PC-3 (cell line): ENCODE measurements at regions not wholly inside any gene's neighbourhood (a gene's known extent, or its start where the extent isn't known, plus 50 kb on each side); places are given as distances from the start of the nearest gene placed in this dataset.

Experiments used
- ATAC-seq: fragments of 200-7000 bp; cut with Tn5 transposase; 2 replicates; pipeline ENCODE4 v1.9.1; 2020; ENCODE audit warnings: mild to moderate bottlenecking, moderate library complexity
- BruUV-seq: library from RNA; stranded (reverse); fragments of 400-500 nt; replicated peaks from 2 replicates; lab custom pipeline; 2021; lab: Mats Ljungman, UMichigan
- CTCF ChIA-PET: fragments of 300-600 bp; sonication (Branson Sonifier 250); formaldehyde crosslinking; loops from one replicate; lab custom pipeline; 2022; ENCODE audit warnings: antibody characterized with exemption; lab: Charles Lee
- POLR2A ChIA-PET: fragments of 300-600 bp; sonication (Branson Sonifier 250); formaldehyde crosslinking; loops from one replicate; lab custom pipeline; 2022; ENCODE audit warnings: antibody characterized with exemption; ENCODE audit not compliant: unreplicated experiment; lab: Charles Lee
- DNase-seq: peaks from one replicate; pipeline ENCODE4 v3.0.0-alpha.2; 2015
- H2AFZ ChIP-seq: fragments of 300-600 bp; sonication (generic); 2 replicates; pipeline ENCODE4 v1.6.0; 2016; ENCODE audit warnings: antibody characterized with exemption, low read length
- H3F3A ChIP-seq: fragments of 300-600 bp; sonication (generic); one replicate; pipeline ENCODE4 v1.6.0; 2017; ENCODE audit warnings: antibody characterized with exemption, low read length, control low read depth, mild to moderate bottlenecking; ENCODE audit not compliant: unreplicated experiment
- H3K27ac ChIP-seq: fragments of 300-600 bp; sonication (generic); 2 replicates; pipeline ENCODE4 v1.5.1; 2016; ENCODE audit warnings: mild to moderate bottlenecking, low read length
- H3K27me3 ChIP-seq: fragments of 300-600 bp; sonication (generic); 2 replicates; pipeline ENCODE4 v1.6.1; 2016; ENCODE audit warnings: low read length, mixed read lengths
- H3K36me3 ChIP-seq: fragments of 300-600 bp; sonication (generic); 2 replicates; pipeline ENCODE4 v1.6.1; 2016; ENCODE audit warnings: low read depth, mixed run types, low read length, mixed read lengths
- H3K4me1 ChIP-seq: fragments of 300-600 bp; sonication (generic); 2 replicates; pipeline ENCODE4 v1.5.1; 2016; ENCODE audit warnings: low read length; ENCODE audit not compliant: insufficient read depth
- H3K4me2 ChIP-seq: fragments of 300-600 bp; sonication (generic); 2 replicates; pipeline ENCODE4 v1.6.0; 2016; ENCODE audit warnings: low read length
- H3K4me3 ChIP-seq: fragments of 300-600 bp; sonication (generic); 2 replicates; pipeline ENCODE4 v1.5.1; 2016; ENCODE audit warnings: mild to moderate bottlenecking, low read length, mixed read lengths
- H3K79me2 ChIP-seq: fragments of 300-600 bp; sonication (generic); 2 replicates; pipeline ENCODE4 v1.6.1; 2017; ENCODE audit warnings: low read length, mixed read lengths
- H3K9ac ChIP-seq: fragments of 300-600 bp; sonication (generic); 2 replicates; pipeline ENCODE4 v1.6.0; 2016; ENCODE audit warnings: mild to moderate bottlenecking, low read length
- H3K9me2 ChIP-seq: fragments of 300-600 bp; sonication (generic); replicated peaks from 2 replicates; pipeline ENCODE4 v1.6.1; 2016; ENCODE audit warnings: mixed run types, low read length, mixed read lengths
- H3K9me3 ChIP-seq: fragments of 300-600 bp; sonication (generic); 2 replicates; pipeline ENCODE4 v1.6.1; 2016; ENCODE audit warnings: low read length, mixed read lengths
- H4K20me1 ChIP-seq: fragments of 300-600 bp; sonication (generic); 2 replicates; pipeline ENCODE4 v1.6.1; 2016; ENCODE audit warnings: low read length, mixed read lengths
- EZH2 ChIP-seq: fragments of 300-600 bp; sonication (generic); IDR thresholded peaks from one replicate; pipeline ENCODE4 v1.6.1; 2017; ENCODE audit warnings: antibody characterized with exemption, mild to moderate bottlenecking, low read length; ENCODE audit not compliant: unreplicated experiment
- EZH2phosphoT487 ChIP-seq: fragments of 300-600 bp; sonication (generic); IDR thresholded peaks from 2 replicates; pipeline ENCODE4 v1.6.1; 2018; ENCODE audit warnings: mild to moderate bottlenecking, antibody characterized with exemption, low read length, borderline replicate concordance
- intact Hi-C: fragments of 100-400 bp; cut with micrococcal nuclease; formaldehyde crosslinking; loops from 2 replicates; pipeline ENCODE4 v1.9.0; 2023
- TF ChIP-seq, protein P1 (sequence below): fragments of 300-600 bp; sonication (generic); conservative IDR thresholded peaks from 2 replicates; pipeline ENCODE4 v1.5.1; 2017; ENCODE audit warnings: antibody characterized with exemption, low read depth, mild to moderate bottlenecking, low read length

DNA sequence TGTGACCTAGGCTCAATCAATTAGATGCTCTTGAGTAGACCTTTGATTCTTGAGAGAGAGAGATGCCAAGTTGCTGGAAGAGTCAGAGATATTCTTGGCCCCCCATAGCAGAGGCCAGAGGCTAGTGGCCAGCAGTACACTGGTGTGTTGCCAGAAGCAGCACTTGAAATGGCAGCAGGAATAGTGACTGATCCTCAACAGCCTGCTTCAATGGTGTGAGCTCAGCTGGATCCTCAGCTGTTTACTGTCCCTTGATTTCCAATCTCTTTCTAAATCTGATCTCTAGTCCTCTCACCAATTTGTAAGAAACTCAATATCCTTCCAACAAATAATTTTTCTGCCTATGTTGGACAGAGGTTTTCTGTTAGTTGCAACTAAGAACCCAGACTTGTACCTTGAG, 170.3 kb upstream of the CCDC54 start:
- ATAC-seq (no peak), DNase-seq (no peak)
- no peaks in the 10 kb centered on the region for H3K9me3 ChIP-seq
- no peaks in the 10 kb centered on the region for H3K9me2 ChIP-seq
- no peaks in the 10 kb centered on the region for H4K20me1 ChIP-seq
- H3K79me2 ChIP-seq = no peaks in the 10 kb centered on the region
- intact Hi-C loops = loop anchor here (1.0 to 10.0 kb wide), 4 partner anchors 65 to 315 kb away; partner anchors contain the start of gene BBX
- H3K4me3 ChIP-seq = no peak overlapping the region
- no peak overlapping the region for H2AFZ ChIP-seq
- no peaks in the 10 kb centered on the region for H3F3A ChIP-seq
- peaks cover 25% of the 10 kb centered on the region for H3K4me1 ChIP-seq
- no peak overlapping the region for H3K27ac ChIP-seq
- H3K9ac ChIP-seq = no peak overlapping the region
- ChIA-PET POLR2A (no interaction called here), CTCF (no interaction called here)
- TF ChIP-seq, protein P1, sequence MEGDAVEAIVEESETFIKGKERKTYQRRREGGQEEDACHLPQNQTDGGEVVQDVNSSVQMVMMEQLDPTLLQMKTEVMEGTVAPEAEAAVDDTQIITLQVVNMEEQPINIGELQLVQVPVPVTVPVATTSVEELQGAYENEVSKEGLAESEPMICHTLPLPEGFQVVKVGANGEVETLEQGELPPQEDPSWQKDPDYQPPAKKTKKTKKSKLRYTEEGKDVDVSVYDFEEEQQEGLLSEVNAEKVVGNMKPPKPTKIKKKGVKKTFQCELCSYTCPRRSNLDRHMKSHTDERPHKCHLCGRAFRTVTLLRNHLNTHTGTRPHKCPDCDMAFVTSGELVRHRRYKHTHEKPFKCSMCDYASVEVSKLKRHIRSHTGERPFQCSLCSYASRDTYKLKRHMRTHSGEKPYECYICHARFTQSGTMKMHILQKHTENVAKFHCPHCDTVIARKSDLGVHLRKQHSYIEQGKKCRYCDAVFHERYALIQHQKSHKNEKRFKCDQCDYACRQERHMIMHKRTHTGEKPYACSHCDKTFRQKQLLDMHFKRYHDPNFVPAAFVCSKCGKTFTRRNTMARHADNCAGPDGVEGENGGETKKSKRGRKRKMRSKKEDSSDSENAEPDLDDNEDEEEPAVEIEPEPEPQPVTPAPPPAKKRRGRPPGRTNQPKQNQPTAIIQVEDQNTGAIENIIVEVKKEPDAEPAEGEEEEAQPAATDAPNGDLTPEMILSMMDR = no peak
- TF ChIP-seq EZH2 = no peak
- no peak for TF ChIP-seq EZH2phosphoT487
- H3K36me3 ChIP-seq = no peaks in the 10 kb centered on the region
- no peaks in the 10 kb centered on the region for H3K27me3 ChIP-seq
- no TSS peak for BruUV-seq
- no peak overlapping the region for H3K4me2 ChIP-seq

DNA sequence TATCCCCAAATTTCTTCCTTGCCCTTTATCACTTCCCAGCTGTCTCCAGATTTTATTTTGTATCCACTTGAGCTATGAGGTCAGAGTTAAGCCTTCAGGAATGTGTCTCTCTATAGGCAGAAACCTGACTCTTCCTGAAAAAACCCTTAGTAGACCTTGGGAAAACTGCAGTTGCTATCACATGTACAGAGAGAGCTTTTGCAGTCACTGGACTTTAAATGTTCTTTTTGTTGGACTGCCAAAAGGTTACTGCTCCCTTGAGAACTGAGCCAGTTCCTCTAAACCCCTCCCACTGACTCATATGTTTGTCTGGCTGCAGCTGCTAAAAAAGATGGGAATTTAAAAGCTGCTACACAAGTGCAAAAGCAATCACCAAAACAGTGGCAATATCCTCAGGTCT, 169.1 kb upstream of the CCDC54 start:
- H3K36me3 ChIP-seq = no peaks in the 10 kb centered on the region
- peak overlapping the region; percentile 65 for H3K27ac ChIP-seq
- ATAC-seq = peak; percentile 96
- DNase-seq = peak; percentile 95
- H3K9ac ChIP-seq = peak overlapping the region; percentile 15; the same call in 1 of the 2 replicates
- intact Hi-C loops = loop anchor here (1.0 to 10.0 kb wide), 5 partner anchors 9 to 314 kb away; partner anchors contain the start of gene BBX
- no TSS peak for BruUV-seq
- peak overlapping the region; percentile 69 for H3K4me2 ChIP-seq
- no peaks in the 10 kb centered on the region for H3K9me3 ChIP-seq
- peak overlapping the region; percentile 31 for H3K4me3 ChIP-seq
- no peaks in the 10 kb centered on the region for H3K79me2 ChIP-seq
- TF ChIP-seq EZH2 = no peak
- TF ChIP-seq EZH2phosphoT487 = no peak
- TF ChIP-seq, protein P1 = no peak
- H3F3A ChIP-seq = no peaks in the 10 kb centered on the region
- H2AFZ ChIP-seq = 0 out of 2 replicates have a peak overlapping the region, but pooled peaks have one; percentile 17
- CTCF ChIA-PET = interaction anchor here (0.5 to 1.7 kb wide), 4 partner anchors 8 to 67 kb away, joined by 3 to 12 read pairs (median 5); no protein-coding TSS in a partner anchor
- no peaks in the 10 kb centered on the region for H3K9me2 ChIP-seq
- H4K20me1 ChIP-seq = no peaks in the 10 kb centered on the region
- H3K27me3 ChIP-seq = no peaks in the 10 kb centered on the region
- H3K4me1 ChIP-seq = peaks cover 25% of the 10 kb centered on the region
- POLR2A ChIA-PET = interaction anchor here (0.6 kb wide), 1 partner anchor 783 kb away, joined by 3 read pairs; no protein-coding TSS in a partner anchor

DNA sequence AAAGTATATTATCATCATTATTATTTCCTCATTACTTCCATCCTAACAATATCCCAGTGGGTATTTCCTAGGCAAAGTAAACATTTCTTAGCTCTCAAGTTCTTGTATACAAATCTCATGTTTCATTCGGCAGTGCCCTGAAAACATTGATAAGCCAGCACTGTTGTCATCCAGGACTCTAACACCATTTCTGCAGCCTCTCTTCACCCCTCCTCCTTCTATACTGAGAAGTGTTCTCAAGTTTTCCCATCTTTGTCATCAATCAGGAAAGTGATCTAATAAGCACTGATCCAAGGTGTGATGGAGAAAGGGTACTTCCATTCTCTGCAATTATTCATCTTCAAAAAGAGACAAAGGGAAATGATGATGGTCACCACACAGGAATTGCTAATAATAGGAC, 168.4 kb upstream of the CCDC54 start:
- no peaks in the 10 kb centered on the region for H3K79me2 ChIP-seq
- H2AFZ ChIP-seq = no peak overlapping the region
- H3K4me1 ChIP-seq = peaks cover 25% of the 10 kb centered on the region
- ATAC-seq (peak; percentile 4; the same call in 1 of the 2 replicates), DNase-seq (no peak)
- 0 out of 2 replicates have a peak overlapping the region, but pooled peaks have one; percentile 4 for H3K9ac ChIP-seq
- peak overlapping the region; percentile 69 for H3K4me2 ChIP-seq
- no TSS peak for BruUV-seq
- no peaks in the 10 kb centered on the region for H3F3A ChIP-seq
- POLR2A ChIA-PET = no interaction called here
- peak overlapping the region; percentile 65 for H3K27ac ChIP-seq
- H3K4me3 ChIP-seq = peak overlapping the region; percentile 31; the same call in 1 of the 2 replicates
- H3K36me3 ChIP-seq = no peaks in the 10 kb centered on the region
- H4K20me1 ChIP-seq = no peaks in the 10 kb centered on the region
- H3K9me2 ChIP-seq = no peaks in the 10 kb centered on the region
- CTCF ChIA-PET = interaction anchor here (1.7 kb wide), 1 partner anchor 27 kb away, joined by 12 read pairs; no protein-coding TSS in a partner anchor
- TF ChIP-seq, protein P1 = no peak
- no peaks in the 10 kb centered on the region for H3K9me3 ChIP-seq
- intact Hi-C loops = loop anchor here (1.0 to 10.0 kb wide), 5 partner anchors 9 to 314 kb away; partner anchors contain the start of gene BBX
- no peaks in the 10 kb centered on the region for H3K27me3 ChIP-seq
